A549 (cell line): ENCODE measurements at regions not wholly inside any gene's neighbourhood (a gene's known extent, or its start where the extent isn't known, plus 50 kb on each side); places are given as distances from the start of the nearest gene placed in this dataset.

Experiments
- ATAC-seq, 2 experiments: fragments of 200-7000 bp in 1 of 2; fragments of >200 bp in 1 of 2; cut with Nextera tagmentation in 1 of 2; cut with Tn5 transposase in 1 of 2; 3 replicates each; pipeline versions ENCODE4 v1.8.0 to v1.9.1; 2018 to 2020; ENCODE audit warnings: mild to moderate bottlenecking in 1 of 2, moderate library complexity in 1 of 2
- CTCF ChIA-PET: fragments of 300-600 bp; sonication (Branson Sonifier 250); formaldehyde crosslinking; extraction: SDS; loops from one replicate; lab custom pipeline; 2021; ENCODE audit warnings: antibody characterized with exemption, inconsistent platforms; lab: Yijun Ruan, JAX
- POLR2A ChIA-PET: fragments of 350-600 bp; formaldehyde crosslinking; extraction: SDS; loops from one replicate; lab custom pipeline; 2021; ENCODE audit warnings: antibody characterized with exemption, inconsistent platforms; lab: Yijun Ruan, JAX
- DNase-seq, 2 experiments: peaks; one replicate each; pipeline versions ENCODE4 v3.0.0 to v3.0.0-alpha.2; 2011 to 2016; ENCODE audit warnings: low read depth in 1 of 2, low spot score in 1 of 2
- FAIRE-seq: peaks from 2 replicates; lab custom pipeline; 2011; peaks lifted over from hg19 to GRCh38; lab: Jason Lieb, UNC
- H3K27ac ChIP-seq, 2 experiments: fragments of >200 bp; sonication (Bioruptor Twin); formaldehyde crosslinking; 3 replicates each; pipeline ENCODE4 v1.5.1; 2016 to 2017
- H3K4me1 ChIP-seq: fragments of >200 bp; sonication (Bioruptor Twin); formaldehyde crosslinking; 3 replicates; pipeline ENCODE4 v1.6.1; 2016
- H3K4me2 ChIP-seq: fragments of >200 bp; sonication (Bioruptor Twin); formaldehyde crosslinking; 3 replicates; pipeline ENCODE4 v1.6.1; 2016
- H3K4me3 ChIP-seq: fragments of >200 bp; sonication (Bioruptor Twin); formaldehyde crosslinking; 3 replicates; pipeline ENCODE4 v1.5.1; 2016
- H3K9me3 ChIP-seq: fragments of >200 bp; sonication (Bioruptor Twin); formaldehyde crosslinking; 3 replicates; pipeline ENCODE4 v1.6.1; 2016
- BHLHE40 ChIP-seq: IDR thresholded peaks from 2 replicates; pipeline ENCODE4 v1.6.1; 2012; ENCODE audit warnings: low read depth, low read length, inconsistent platforms
- CBX2 ChIP-seq: fragments of 200-600 bp; sonication (generic); IDR thresholded peaks from 2 replicates; pipeline ENCODE4 v1.6.1; 2016; ENCODE audit warnings: low read depth, mild to moderate bottlenecking, borderline replicate concordance
- CBX8 ChIP-seq: fragments of 200-600 bp; sonication (generic); IDR thresholded peaks from 2 replicates; pipeline ENCODE4 v1.6.1; 2016
- EHF ChIP-seq: fragments of 250-450 bp; sonication (Bioruptor Pico); IDR thresholded peaks from 2 replicates; pipeline ENCODE4 v1.5.0; 2020; ENCODE audit warnings: mild to moderate bottlenecking
- EHMT2 ChIP-seq: fragments of 200-600 bp; sonication (generic); IDR thresholded peaks from 2 replicates; pipeline ENCODE4 v1.6.1; 2016; ENCODE audit warnings: antibody characterized with exemption, low read depth, mild to moderate bottlenecking, moderate library complexity
- EP300 ChIP-seq, 2 experiments: fragments of >200 bp; sonication (Bioruptor Twin); formaldehyde crosslinking; IDR thresholded peaks; 2 replicates in 1 of 2; 3 replicates in 1 of 2; pipeline ENCODE4 v1.6.1; 2016 to 2017
- ESRRA ChIP-seq: fragments of 150-350 bp; IDR thresholded peaks from 2 replicates; pipeline ENCODE4 v1.6.1; 2014; ENCODE audit warnings: mild to moderate bottlenecking, low read length, borderline replicate concordance
- FOSB ChIP-seq: fragments of 250-450 bp; sonication (Bioruptor Pico); IDR thresholded peaks from 2 replicates; pipeline ENCODE4 v1.5.0; 2020; ENCODE audit warnings: mild to moderate bottlenecking, moderate library complexity
- FOSL2 ChIP-seq, 2 experiments: fragments of 450-650 bp in 1 of 2; fragments of >200 bp in 1 of 2; sonication (Bioruptor Twin) in 1 of 2; formaldehyde crosslinking; IDR thresholded peaks; 2 replicates each; pipeline versions ENCODE4 v1.5.0 to v1.6.1; 2016 to 2020; ENCODE audit warnings: mild to moderate bottlenecking in 1 of 2, moderate library complexity in 1 of 2
- FOXS1 ChIP-seq: fragments of 250-450 bp; sonication (Bioruptor Pico); IDR thresholded peaks from 2 replicates; pipeline ENCODE4 v1.5.0; 2020; ENCODE audit warnings: mild to moderate bottlenecking, moderate library complexity
- GATA3 ChIP-seq: IDR thresholded peaks from 2 replicates; pipeline ENCODE4 v1.6.1; 2012; ENCODE audit warnings: borderline replicate concordance
- HEYL ChIP-seq: fragments of 250-450 bp; sonication (Bioruptor Pico); IDR thresholded peaks from 2 replicates; pipeline ENCODE4 v1.8.0; 2021; ENCODE audit warnings: mild to moderate bottlenecking, moderate library complexity
- HOXB5 ChIP-seq: fragments of 250-450 bp; sonication (Bioruptor Pico); IDR thresholded peaks from 2 replicates; pipeline ENCODE4 v1.5.0; 2020; ENCODE audit warnings: mild to moderate bottlenecking, moderate library complexity
- JUNB ChIP-seq: fragments of >200 bp; sonication (Bioruptor Twin); formaldehyde crosslinking; IDR thresholded peaks from 2 replicates; pipeline ENCODE4 v1.6.1; 2016
- KDM1A ChIP-seq: fragments of 200-600 bp; sonication (generic); IDR thresholded peaks from 2 replicates; pipeline ENCODE4 v1.6.1; 2016; ENCODE audit warnings: low read depth, mild to moderate bottlenecking
- MAFK ChIP-seq: fragments of 450-650 bp; IDR thresholded peaks from 2 replicates; pipeline ENCODE4 v1.6.1; 2014; ENCODE audit not compliant: partially characterized antibody
- MAZ ChIP-seq: fragments of 150-350 bp; IDR thresholded peaks from 2 replicates; pipeline ENCODE4 v1.6.1; 2014; ENCODE audit warnings: antibody characterized with exemption, low read depth, low read length, borderline replicate concordance
- MYC ChIP-seq: IDR thresholded peaks from 2 replicates; pipeline ENCODE4 v1.6.1; 2012; ENCODE audit warnings: mild to moderate bottlenecking, inconsistent platforms, low read length, improper control_type of control experiment, borderline replicate concordance
- NPAS2 ChIP-seq: fragments of 250-450 bp; sonication (Bioruptor Pico); IDR thresholded peaks from 2 replicates; pipeline ENCODE4 v1.8.0; 2022; ENCODE audit warnings: mild to moderate bottlenecking, moderate library complexity, borderline replicate concordance
- NR3C1 ChIP-seq: fragments of >200 bp; sonication (Bioruptor Twin); formaldehyde crosslinking; IDR thresholded peaks from 3 replicates; pipeline ENCODE4 v1.6.1; 2017
- PHF8 ChIP-seq: fragments of 200-600 bp; sonication (generic); IDR thresholded peaks from 2 replicates; pipeline ENCODE4 v1.6.1; 2016; ENCODE audit warnings: low read depth, mild to moderate bottlenecking, antibody characterized with exemption, moderate library complexity, borderline replicate concordance
- POLR2AphosphoS2 ChIP-seq: conservative IDR thresholded peaks from 2 replicates; pipeline ENCODE4 v1.6.1; 2012; ENCODE audit warnings: low read length, improper control_type of control experiment, inconsistent platforms
- RAD21 ChIP-seq, 2 experiments: fragments of >200 bp in 1 of 2; sonication (Bioruptor Twin) in 1 of 2; formaldehyde crosslinking in 1 of 2; IDR thresholded peaks in 1 of 2; conservative IDR thresholded peaks in 1 of 2; 2 replicates in 1 of 2; 3 replicates in 1 of 2; pipeline ENCODE4 v1.6.1; 2012 to 2018; ENCODE audit warnings: inconsistent platforms in 1 of 2
- RCOR1 ChIP-seq: fragments of 150-350 bp; IDR thresholded peaks from 2 replicates; pipeline ENCODE4 v1.6.1; 2014; ENCODE audit warnings: antibody characterized with exemption, low read length, low read depth
- RNF2 ChIP-seq: fragments of 200-600 bp; sonication (generic); IDR thresholded peaks from 2 replicates; pipeline ENCODE4 v1.6.1; 2016; ENCODE audit warnings: low read depth, mild to moderate bottlenecking, antibody characterized with exemption, moderate library complexity, borderline replicate concordance
- SMC3 ChIP-seq: fragments of >200 bp; sonication (Bioruptor Twin); formaldehyde crosslinking; IDR thresholded peaks from 3 replicates; pipeline ENCODE4 v1.6.1; 2018; ENCODE audit warnings: inconsistent platforms
- SREBF2 ChIP-seq: fragments of 450-650 bp; IDR thresholded peaks from 2 replicates; pipeline ENCODE4 v1.6.1; 2014; ENCODE audit warnings: mild to moderate bottlenecking, moderate library complexity
- ZNF302 ChIP-seq: fragments of 250-450 bp; sonication (Bioruptor Pico); IDR thresholded peaks from 2 replicates; pipeline ENCODE4 v1.9.0; 2021; ENCODE audit warnings: inconsistent platforms, mild to moderate bottlenecking, moderate library complexity
- WGBS: methylation state at CpG from one replicate; pipeline ENCODE4 v1.1.6; 2017; ENCODE audit errors: missing lambda C conversion rate; 5-methylcytosine and 5-hydroxymethylcytosine counted together
- TF ChIP-seq, protein P1 (sequence below): fragments of 150-350 bp; IDR thresholded peaks from 2 replicates; pipeline ENCODE4 v1.6.1; 2014; ENCODE audit warnings: low read depth, mild to moderate bottlenecking, low read length
- TF ChIP-seq, protein P2 (sequence below): IDR thresholded peaks from 2 replicates; pipeline ENCODE4 v1.6.1; 2012
- TF ChIP-seq, protein P3 (sequence below): fragments of 450-650 bp; IDR thresholded peaks from 2 replicates; pipeline ENCODE4 v1.6.1; 2014; ENCODE audit warnings: antibody characterized with exemption

DNA sequence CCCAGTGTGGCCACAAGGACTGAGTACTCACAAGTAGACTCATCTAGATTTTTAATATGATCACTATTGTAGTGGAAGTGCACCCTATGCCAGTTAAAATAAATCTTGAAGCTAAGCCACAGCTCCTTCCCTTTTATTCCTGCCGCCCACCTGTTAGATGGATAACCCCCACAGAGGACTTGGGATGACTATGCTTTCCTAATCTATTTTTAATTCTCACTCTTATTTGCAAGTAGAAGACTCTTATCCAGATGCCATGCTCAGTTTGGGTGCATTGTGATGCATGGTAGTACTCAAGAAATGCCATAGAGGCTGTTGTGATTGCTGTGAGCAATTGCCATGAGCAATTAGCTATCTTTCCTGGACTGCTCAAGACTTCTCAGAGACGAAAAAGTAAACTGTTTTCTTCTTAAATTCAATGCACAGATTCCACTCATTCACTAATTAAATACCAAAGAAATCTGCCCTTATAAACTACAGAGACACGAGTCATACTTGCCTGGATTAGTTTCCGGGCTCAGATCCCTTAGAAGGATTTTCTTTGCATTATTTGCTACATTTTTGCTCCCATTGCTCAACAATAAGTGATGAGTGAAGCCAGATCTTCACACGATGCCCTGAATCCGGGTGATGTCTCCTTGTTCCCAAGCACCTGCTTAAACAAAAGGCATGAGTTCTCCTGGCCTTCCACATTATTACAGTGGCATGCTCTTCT lies 472.1 kb downstream of the SOX2 start:
- FAIRE-seq (no peak), DNase-seq (no peak), ATAC-seq (no peak)
- Histone ChIP-seq H3K27ac (no peak overlapping the region), H3K4me1 (no peaks in the 10 kb centered on the region), H3K4me3 (no peak overlapping the region), H3K9me3 (no peaks in the 10 kb centered on the region), H3K4me2 (no peak overlapping the region)
- TF ChIP-seq FOSB (CRISPR knock-in tag) (no peak), CBX8 (no peak), POLR2AphosphoS2 (no peak), RAD21 (conservative IDR thresholded peaks at IDR 0.05 in 1 of 2, IDR thresholded peaks at IDR 0.05 in 1 of 2) (no peak), EHF (CRISPR knock-in tag) (no peak), EP300 (IDR thresholded peaks at IDR 0.05) (no peak), NPAS2 (CRISPR knock-in tag) (no peak), NR3C1 (no peak), SREBF2 (no peak), KDM1A (no peak), GATA3 (no peak), JUNB (no peak), SMC3 (no peak), MYC (no peak), HOXB5 (CRISPR knock-in tag) (no peak), FOXS1 (CRISPR knock-in tag) (no peak), ZNF302 (CRISPR knock-in tag) (no peak)
- TF ChIP-seq, protein P1, sequence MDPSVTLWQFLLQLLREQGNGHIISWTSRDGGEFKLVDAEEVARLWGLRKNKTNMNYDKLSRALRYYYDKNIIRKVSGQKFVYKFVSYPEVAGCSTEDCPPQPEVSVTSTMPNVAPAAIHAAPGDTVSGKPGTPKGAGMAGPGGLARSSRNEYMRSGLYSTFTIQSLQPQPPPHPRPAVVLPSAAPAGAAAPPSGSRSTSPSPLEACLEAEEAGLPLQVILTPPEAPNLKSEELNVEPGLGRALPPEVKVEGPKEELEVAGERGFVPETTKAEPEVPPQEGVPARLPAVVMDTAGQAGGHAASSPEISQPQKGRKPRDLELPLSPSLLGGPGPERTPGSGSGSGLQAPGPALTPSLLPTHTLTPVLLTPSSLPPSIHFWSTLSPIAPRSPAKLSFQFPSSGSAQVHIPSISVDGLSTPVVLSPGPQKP: no peak
- TF ChIP-seq, protein P2, sequence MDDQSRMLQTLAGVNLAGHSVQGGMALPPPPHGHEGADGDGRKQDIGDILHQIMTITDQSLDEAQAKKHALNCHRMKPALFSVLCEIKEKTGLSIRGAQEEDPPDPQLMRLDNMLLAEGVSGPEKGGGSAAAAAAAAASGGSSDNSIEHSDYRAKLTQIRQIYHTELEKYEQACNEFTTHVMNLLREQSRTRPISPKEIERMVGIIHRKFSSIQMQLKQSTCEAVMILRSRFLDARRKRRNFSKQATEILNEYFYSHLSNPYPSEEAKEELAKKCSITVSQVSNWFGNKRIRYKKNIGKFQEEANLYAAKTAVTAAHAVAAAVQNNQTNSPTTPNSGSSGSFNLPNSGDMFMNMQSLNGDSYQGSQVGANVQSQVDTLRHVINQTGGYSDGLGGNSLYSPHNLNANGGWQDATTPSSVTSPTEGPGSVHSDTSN: no peak
- TF ChIP-seq, protein P3, sequence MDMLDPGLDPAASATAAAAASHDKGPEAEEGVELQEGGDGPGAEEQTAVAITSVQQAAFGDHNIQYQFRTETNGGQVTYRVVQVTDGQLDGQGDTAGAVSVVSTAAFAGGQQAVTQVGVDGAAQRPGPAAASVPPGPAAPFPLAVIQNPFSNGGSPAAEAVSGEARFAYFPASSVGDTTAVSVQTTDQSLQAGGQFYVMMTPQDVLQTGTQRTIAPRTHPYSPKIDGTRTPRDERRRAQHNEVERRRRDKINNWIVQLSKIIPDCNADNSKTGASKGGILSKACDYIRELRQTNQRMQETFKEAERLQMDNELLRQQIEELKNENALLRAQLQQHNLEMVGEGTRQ: no peak
- ChIA-PET CTCF (no interaction called here), POLR2A (no interaction called here)
- 41% methylated on average over 6 of the region's 6 CpGs for WGBS

DNA sequence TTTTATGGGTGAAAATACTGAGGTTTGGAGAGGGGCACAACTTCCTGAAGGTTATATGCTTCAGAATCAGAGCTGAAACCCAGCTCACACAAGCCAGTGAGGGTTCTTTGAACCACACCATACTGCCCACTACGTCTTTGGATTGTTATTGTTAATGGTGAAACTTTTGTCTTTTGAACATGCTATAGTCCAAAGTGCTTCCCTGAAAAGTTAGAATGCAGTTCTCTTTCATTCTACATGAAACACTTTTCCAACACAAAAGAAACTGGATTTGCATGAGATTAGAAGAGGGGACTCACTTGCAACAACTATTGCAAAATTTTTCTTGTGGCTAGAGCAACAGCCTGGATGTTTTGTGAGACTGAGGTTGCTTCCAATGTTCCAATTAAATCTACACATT lies 473.6 kb downstream of the SOX2 start:
- CTCF ChIA-PET: no interaction called here
- Histone ChIP-seq H3K4me1 (no peaks in the 10 kb centered on the region), H3K4me3 (no peak overlapping the region), H3K27ac (no peak overlapping the region), H3K4me2 (no peak overlapping the region), H3K9me3 (no peaks in the 10 kb centered on the region)
- 73% methylated on average over 1 of the region's 1 CpG for WGBS
- POLR2A ChIA-PET: no interaction called here
- TF ChIP-seq BHLHE40 (no peak), RCOR1 (no peak), CBX2 (no peak), MAZ (no peak), NPAS2 (CRISPR knock-in tag) (no peak), FOSL2 (IDR thresholded peaks at IDR 0.05) (no peak), FOSL2 (CRISPR knock-in tag; IDR thresholded peaks at IDR 0.05) (no peak), RNF2 (no peak), EHMT2 (no peak), PHF8 (no peak), SREBF2 (no peak), FOXS1 (CRISPR knock-in tag) (no peak), HEYL (CRISPR knock-in tag) (no peak), MAFK (no peak), ESRRA (no peak), SMC3 (no peak), FOSB (CRISPR knock-in tag) (no peak), EHF (CRISPR knock-in tag) (no peak)
- TF ChIP-seq, protein P1: no peak
- TF ChIP-seq, protein P2: no peak
- DNase-seq (no peak), FAIRE-seq (no peak), ATAC-seq (no peak)
